Transverse colon (tissue), 4 donors: ENCODE measurements at regions not wholly inside any gene's neighbourhood (a gene's known extent, or its start where the extent isn't known, plus 50 kb on each side); places are given as distances from the start of the nearest gene placed in this dataset.

Experiments used
- EP300 ChIP-seq: sonication (generic); formaldehyde crosslinking; IDR thresholded peaks from one replicate; pipeline ENCODE4 v1.6.1; 2017; ENCODE audit warnings: antibody characterized with exemption, low read depth
- POLR2A ChIP-seq: fragments of 450-650 bp; IDR thresholded peaks from one replicate; pipeline ENCODE4 v1.6.1; 2016; ENCODE audit warnings: antibody characterized with exemption, mild to moderate bottlenecking, moderate library complexity
- POLR2AphosphoS5 ChIP-seq, 3 donors: sonication (generic); formaldehyde crosslinking; IDR thresholded peaks; one replicate each; pipeline ENCODE4 v1.6.1; 2016; ENCODE audit warnings: antibody characterized with exemption in 3 of 3
- TF ChIP-seq, protein P1 (sequence below), 5 experiments: fragments of 200-600 bp in 3 of 5; fragments of 450-650 bp in 2 of 5; sonication (generic) in 3 of 5; IDR thresholded peaks; 1 replicate in 2 of 5; 2 replicates in 3 of 5; pipeline ENCODE4 v1.5.1; 2016 to 2017; ENCODE audit warnings: antibody characterized with exemption in 5 of 5, inconsistent platforms in 3 of 5, mild to moderate bottlenecking in 2 of 5, moderate library complexity in 1 of 5

DNA sequence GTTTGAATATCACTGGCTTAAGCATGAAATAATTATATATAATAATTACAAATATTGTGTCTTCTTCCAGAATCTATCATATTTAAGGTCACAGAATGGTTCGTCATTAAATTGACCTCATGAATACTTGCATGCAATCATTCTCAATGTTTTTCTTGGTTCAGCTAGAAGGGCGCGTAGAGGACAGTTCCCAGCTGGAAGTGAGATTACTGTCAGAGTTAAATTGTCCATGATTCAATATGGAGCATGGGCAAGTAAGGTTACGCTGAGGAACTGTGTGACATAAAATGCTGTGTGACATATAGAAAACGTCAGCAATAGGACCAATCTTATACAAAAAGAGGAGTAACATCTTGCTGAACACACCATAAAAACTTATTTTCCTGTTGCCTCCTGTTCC is 2423.5 kb upstream of the RAG2 start:
- TF ChIP-seq, protein P1, sequence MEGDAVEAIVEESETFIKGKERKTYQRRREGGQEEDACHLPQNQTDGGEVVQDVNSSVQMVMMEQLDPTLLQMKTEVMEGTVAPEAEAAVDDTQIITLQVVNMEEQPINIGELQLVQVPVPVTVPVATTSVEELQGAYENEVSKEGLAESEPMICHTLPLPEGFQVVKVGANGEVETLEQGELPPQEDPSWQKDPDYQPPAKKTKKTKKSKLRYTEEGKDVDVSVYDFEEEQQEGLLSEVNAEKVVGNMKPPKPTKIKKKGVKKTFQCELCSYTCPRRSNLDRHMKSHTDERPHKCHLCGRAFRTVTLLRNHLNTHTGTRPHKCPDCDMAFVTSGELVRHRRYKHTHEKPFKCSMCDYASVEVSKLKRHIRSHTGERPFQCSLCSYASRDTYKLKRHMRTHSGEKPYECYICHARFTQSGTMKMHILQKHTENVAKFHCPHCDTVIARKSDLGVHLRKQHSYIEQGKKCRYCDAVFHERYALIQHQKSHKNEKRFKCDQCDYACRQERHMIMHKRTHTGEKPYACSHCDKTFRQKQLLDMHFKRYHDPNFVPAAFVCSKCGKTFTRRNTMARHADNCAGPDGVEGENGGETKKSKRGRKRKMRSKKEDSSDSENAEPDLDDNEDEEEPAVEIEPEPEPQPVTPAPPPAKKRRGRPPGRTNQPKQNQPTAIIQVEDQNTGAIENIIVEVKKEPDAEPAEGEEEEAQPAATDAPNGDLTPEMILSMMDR (IDR thresholded peaks at IDR 0.05) = no peak
- TF ChIP-seq EP300 = no peak
- no peak for TF ChIP-seq POLR2AphosphoS5 (IDR thresholded peaks at IDR 0.05)
- no peak for TF ChIP-seq POLR2A
